ENCODE measurements at regions not wholly inside any gene's neighbourhood (a gene's known extent, or its start where the extent isn't known, plus 50 kb on each side); places are given as distances from the start of the nearest gene placed in this dataset.

DNA sequence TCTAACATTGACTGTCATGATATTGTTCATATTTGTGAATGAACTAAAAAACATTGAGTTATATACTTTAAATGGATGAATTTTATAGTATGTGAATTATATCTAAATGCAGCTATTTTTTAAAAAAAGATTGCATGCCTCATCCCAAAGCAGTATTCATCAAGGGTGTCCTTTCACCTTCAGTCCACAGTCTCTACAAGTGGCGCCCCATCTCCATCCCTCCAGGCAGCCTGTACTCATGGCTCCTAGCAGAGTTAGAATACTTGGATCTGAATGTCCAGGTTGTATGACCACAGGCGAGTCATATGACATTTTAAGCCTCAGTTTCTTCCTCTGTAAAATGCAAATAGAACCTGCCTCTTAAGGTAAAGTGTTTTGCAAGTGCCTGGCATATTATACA is 69.8 kb downstream of the TMEM100 start:
- DNase-seq (no peak), ATAC-seq (no peak)
- H3K4me3 ChIP-seq (ENCODE audit: low read length): no peak overlapping the region
- intact Hi-C loops (cut with DNase I): no loop called here
- H3K27me3 ChIP-seq (ENCODE audit: control insufficient read depth, insufficient read depth): no peaks in the 10 kb centered on the region
- H3K4me1 ChIP-seq (ENCODE audit: control insufficient read depth, insufficient read depth, low read length): no peaks in the 10 kb centered on the region
- H3K9me3 ChIP-seq (ENCODE audit: control insufficient read depth, low read length): no peaks in the 10 kb centered on the region
- WGBS: 65% methylated on average over 2 of the region's 2 CpGs
- H3K27ac ChIP-seq (ENCODE audit: low read length): no peak overlapping the region

GRCh38 chr17:55652114-55652823 is 70.4 kb downstream of the TMEM100 start:
- Histone ChIP-seq H3K27me3 (ENCODE audit: control insufficient read depth, insufficient read depth) (no peaks in the 10 kb centered on the region), H3K9me3 (ENCODE audit: control insufficient read depth, low read length) (no peaks in the 10 kb centered on the region), H3K4me1 (ENCODE audit: control insufficient read depth, insufficient read depth, low read length) (no peaks in the 10 kb centered on the region), H3K27ac (ENCODE audit: low read length) (no peak overlapping the region), H3K4me3 (ENCODE audit: low read length) (no peak overlapping the region)
- WGBS: 53% methylated on average over 2 of the region's 2 CpGs
- no peak for ATAC-seq
- no peak for DNase-seq
- intact Hi-C loops (cut with DNase I): no loop called here

DNA sequence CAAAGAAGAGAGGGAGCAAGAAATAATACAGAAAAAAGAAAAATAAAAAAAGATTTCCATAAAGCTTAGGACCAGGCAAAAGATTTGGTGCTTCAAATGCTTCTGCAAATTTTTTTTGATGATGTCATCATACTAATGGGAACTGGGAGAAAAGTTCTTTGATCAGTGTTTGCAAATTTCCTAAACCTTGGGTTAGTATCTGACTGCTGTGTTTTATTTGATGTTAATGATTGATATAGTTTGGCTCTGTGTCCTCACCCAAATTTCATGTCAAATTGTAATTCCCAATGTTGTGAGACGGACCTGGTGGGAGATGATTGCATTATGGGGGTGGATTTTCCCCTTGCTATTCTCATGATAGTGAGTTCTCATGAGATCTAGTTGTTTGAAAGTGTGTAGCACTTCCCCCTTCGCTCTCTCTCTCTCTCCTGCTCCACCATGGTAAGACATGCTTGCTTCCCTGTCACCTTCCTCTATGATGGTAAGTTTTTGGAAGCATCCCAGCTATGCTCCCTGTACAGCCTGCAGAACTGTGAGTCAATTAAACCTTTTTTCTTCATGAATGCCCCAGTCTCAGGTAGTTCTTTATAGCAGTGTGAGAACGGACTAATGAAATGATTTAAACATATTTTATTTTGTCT is 72.6 kb downstream of the TMEM100 start:
- Histone ChIP-seq H3K9me3 (ENCODE audit: control insufficient read depth, low read length) (no peaks in the 10 kb centered on the region), H3K27me3 (ENCODE audit: control insufficient read depth, insufficient read depth) (no peaks in the 10 kb centered on the region), H3K4me3 (ENCODE audit: low read length) (no peak overlapping the region), H3K4me1 (ENCODE audit: control insufficient read depth, insufficient read depth, low read length) (no peaks in the 10 kb centered on the region), H3K27ac (ENCODE audit: low read length) (no peak overlapping the region)
- ATAC-seq: no peak
- no peak for DNase-seq
- intact Hi-C loops (cut with DNase I): no loop called here
- WGBS: 83% methylated on average over 3 of the region's 3 CpGs

DNA sequence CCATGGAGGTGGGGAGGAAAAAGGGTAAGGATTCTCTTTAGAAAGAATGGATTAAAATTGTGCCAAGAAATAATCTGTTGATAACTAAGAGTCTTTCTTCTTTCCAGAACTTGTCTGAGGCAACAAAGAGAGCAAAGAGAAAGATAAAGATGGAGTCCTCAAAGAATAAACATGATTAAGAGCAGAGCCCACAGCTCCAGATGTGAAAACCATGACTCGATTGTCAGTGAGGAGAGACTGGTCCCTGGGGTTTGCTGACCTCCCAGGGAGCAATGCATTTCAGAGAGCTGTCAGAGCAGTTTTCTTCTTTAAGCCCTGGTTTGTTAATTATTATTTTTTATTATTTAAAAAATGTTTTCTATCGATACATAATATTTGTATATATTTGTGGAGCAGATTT is 74.6 kb downstream of the TMEM100 start:
- Histone ChIP-seq H3K27ac (ENCODE audit: low read length) (no peak overlapping the region), H3K4me1 (ENCODE audit: control insufficient read depth, insufficient read depth, low read length) (no peaks in the 10 kb centered on the region), H3K4me3 (ENCODE audit: low read length) (no peak overlapping the region), H3K27me3 (ENCODE audit: control insufficient read depth, insufficient read depth) (no peaks in the 10 kb centered on the region), H3K9me3 (ENCODE audit: control insufficient read depth, low read length) (no peaks in the 10 kb centered on the region)
- intact Hi-C loops (cut with DNase I): no loop called here
- DNase-seq (no peak), ATAC-seq (no peak)
- WGBS: 63% methylated on average over 2 of the region's 2 CpGs

GRCh38 chr17:55645361-55645760 is 77.3 kb downstream of the TMEM100 start:
- whole genome bisulfite sequencing: 88% methylated on average over 2 of the region's 2 CpGs
- H3K27me3 ChIP-seq (ENCODE audit: control insufficient read depth, insufficient read depth): no peaks in the 10 kb centered on the region

DNA sequence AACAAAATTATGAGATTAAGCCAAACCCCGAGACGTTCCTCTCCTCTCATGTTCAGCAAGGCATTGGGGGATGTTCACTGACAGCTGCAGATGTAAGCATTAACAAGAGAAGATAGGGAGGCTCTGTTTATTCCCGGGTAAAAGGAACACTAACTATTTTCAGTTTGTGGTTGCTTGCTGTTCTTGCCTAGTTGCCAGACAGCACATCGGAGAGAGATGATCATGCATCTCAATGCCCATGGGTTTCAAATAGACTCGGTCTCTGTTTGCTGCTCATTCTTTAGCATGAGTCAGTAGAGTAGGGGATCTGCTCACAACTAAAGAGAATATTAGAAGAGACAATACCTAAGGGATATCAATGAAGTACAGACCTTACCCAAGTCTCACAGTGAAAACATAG is 78.3 kb downstream of the TMEM100 start:
- Histone ChIP-seq H3K9me3 (ENCODE audit: control insufficient read depth, low read length) (no peaks in the 10 kb centered on the region), H3K27me3 (ENCODE audit: control insufficient read depth, insufficient read depth) (no peaks in the 10 kb centered on the region), H3K4me3 (ENCODE audit: low read length) (no peak overlapping the region), H3K4me1 (ENCODE audit: control insufficient read depth, insufficient read depth, low read length) (peaks cover 3% of the 10 kb centered on the region), H3K27ac (ENCODE audit: low read length) (no peak overlapping the region)
- intact Hi-C loops (cut with DNase I): loop anchor here in 3 of 4 donors (5.0 kb wide), 1 partner anchor 117 kb away; no protein-coding TSS in a partner anchor
- ATAC-seq (no peak), DNase-seq (no peak)
- WGBS: 79% methylated on average over 5 of the region's 5 CpGs

More at GRCh38 chr17:55645361-55645760, 77.3 kb downstream of the TMEM100 start:
- DNase-seq (no peak), ATAC-seq (no peak)
- Histone ChIP-seq H3K9me3 (ENCODE audit: control insufficient read depth, low read length) (no peaks in the 10 kb centered on the region), H3K4me3 (ENCODE audit: low read length) (no peak overlapping the region), H3K4me1 (ENCODE audit: control insufficient read depth, insufficient read depth, low read length) (no peaks in the 10 kb centered on the region), H3K27ac (ENCODE audit: low read length) (no peak overlapping the region)
- intact Hi-C loops (cut with DNase I): no loop called here

DNA sequence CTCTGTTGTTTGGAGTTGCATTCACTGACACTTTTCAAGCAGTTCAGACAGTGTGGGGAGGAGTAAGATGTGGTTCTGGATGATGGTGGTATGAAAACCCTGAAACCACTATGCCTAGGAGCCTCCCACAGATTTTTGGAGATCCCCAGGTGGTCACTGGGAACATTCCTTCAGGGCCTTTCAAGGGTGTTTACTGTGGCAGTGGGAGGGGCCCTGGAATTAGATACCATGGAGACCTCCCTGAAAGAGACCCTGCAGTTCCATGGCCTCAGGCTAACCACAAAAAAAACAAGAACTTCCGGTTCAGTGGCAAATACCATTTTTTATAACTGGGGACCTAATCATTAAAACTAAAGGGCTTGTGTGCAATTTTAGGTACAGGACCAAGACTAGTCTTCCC is 79.9 kb downstream of the TMEM100 start:
- Histone ChIP-seq H3K27ac (ENCODE audit: low read length) (no peak overlapping the region), H3K4me3 (ENCODE audit: low read length) (no peak overlapping the region), H3K9me3 (ENCODE audit: control insufficient read depth, low read length) (no peaks in the 10 kb centered on the region), H3K4me1 (ENCODE audit: control insufficient read depth, insufficient read depth, low read length) (peaks cover 5% of the 10 kb centered on the region), H3K27me3 (ENCODE audit: control insufficient read depth, insufficient read depth) (no peaks in the 10 kb centered on the region)
- DNase-seq (no peak), ATAC-seq (no peak)
- WGBS: 63% methylated on average over 1 of the region's 1 CpG
- intact Hi-C loops (cut with DNase I): loop anchor here in 3 of 4 donors (5.0 kb wide), 1 partner anchor 115 kb away; no protein-coding TSS in a partner anchor

- intact Hi-C loops (cut with DNase I): loop anchor here (2.0 to 5.0 kb wide), 2 partner anchors 114 to 115 kb away; no protein-coding TSS in a partner anchor
- H3K4me3 ChIP-seq (ENCODE audit: low read length): no peak overlapping the region
- ATAC-seq: peak; percentile 70 to 83
- no peaks in the 10 kb centered on the region for H3K27me3 ChIP-seq (ENCODE audit: control insufficient read depth, insufficient read depth)
- no peaks in the 10 kb centered on the region for H3K9me3 ChIP-seq (ENCODE audit: control insufficient read depth, low read length)
- peaks cover 5% of the 10 kb centered on the region for H3K4me1 ChIP-seq (ENCODE audit: control insufficient read depth, insufficient read depth, low read length)
- peak; percentile 76 to 88 (median 79) for DNase-seq
- no peak overlapping the region for H3K27ac ChIP-seq (ENCODE audit: low read length)
- 12% methylated on average over 3 of the region's 3 CpGs for WGBS
Observed at GRCh38 chr17:55641676-55642081, 81.0 kb downstream of the TMEM100 start.

GRCh38 chr17:55639096-55639495 is 83.6 kb downstream of the TMEM100 start:
- no peak overlapping the region for H3K4me3 ChIP-seq (ENCODE audit: low read length)
- no peak overlapping the region for H3K27ac ChIP-seq (ENCODE audit: low read length)
- intact Hi-C loops (cut with DNase I): loop anchor here in 2 of 4 donors (10.0 kb wide), 1 partner anchor 64 kb away; no protein-coding TSS in a partner anchor
- H3K4me1 ChIP-seq (ENCODE audit: control insufficient read depth, insufficient read depth, low read length): peaks cover 5% of the 10 kb centered on the region
- H3K27me3 ChIP-seq (ENCODE audit: control insufficient read depth, insufficient read depth): no peaks in the 10 kb centered on the region
- no peak for DNase-seq
- 64% methylated on average over 4 of the region's 4 CpGs for WGBS
- ATAC-seq: peak; percentile 23 to 54
- H3K9me3 ChIP-seq (ENCODE audit: control insufficient read depth, low read length): no peaks in the 10 kb centered on the region

- H3K27me3 ChIP-seq (ENCODE audit: control insufficient read depth, insufficient read depth): no peaks in the 10 kb centered on the region
- intact Hi-C loops (cut with DNase I): loop anchor here in 2 of 4 donors (10.0 kb wide), 1 partner anchor 61 kb away; no protein-coding TSS in a partner anchor
- no peak overlapping the region for H3K4me3 ChIP-seq (ENCODE audit: low read length)
- ATAC-seq (peak; percentile 71 to 95), DNase-seq (peak in 2 of 3 donors; percentile 20 to 41)
- H3K4me1 ChIP-seq (ENCODE audit: control insufficient read depth, insufficient read depth, low read length): peaks cover 5% of the 10 kb centered on the region
- H3K9me3 ChIP-seq (ENCODE audit: control insufficient read depth, low read length): no peaks in the 10 kb centered on the region
- H3K27ac ChIP-seq (ENCODE audit: low read length): no peak overlapping the region
- 27% methylated on average over 5 of the region's 5 CpGs for WGBS
Observed at GRCh38 chr17:55635253-55635914, 87.3 kb downstream of the TMEM100 start.

DNA sequence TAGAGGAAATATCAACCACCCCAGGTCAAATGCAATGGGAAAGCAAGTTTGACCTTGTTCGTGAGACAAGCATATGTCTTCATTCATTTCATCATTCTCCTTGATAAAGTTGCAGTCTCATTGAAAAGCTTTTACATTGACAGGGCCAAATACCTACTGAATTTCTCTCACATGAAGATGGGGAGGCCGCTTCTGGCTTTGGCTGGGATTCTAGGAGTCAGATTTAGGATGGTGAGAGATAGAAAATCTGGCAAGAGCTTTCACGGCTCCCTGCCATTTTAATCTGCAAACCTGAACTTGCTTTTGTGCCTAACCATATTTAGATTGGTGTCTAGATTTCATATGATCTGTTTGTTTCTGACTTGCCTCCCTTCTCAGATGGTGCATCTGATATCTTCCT is 88.0 kb downstream of the TMEM100 start:
- Histone ChIP-seq H3K4me1 (ENCODE audit: control insufficient read depth, insufficient read depth, low read length) (peaks cover 3% of the 10 kb centered on the region), H3K27me3 (ENCODE audit: control insufficient read depth, insufficient read depth) (no peaks in the 10 kb centered on the region), H3K27ac (ENCODE audit: low read length) (no peak overlapping the region), H3K9me3 (ENCODE audit: control insufficient read depth, low read length) (no peaks in the 10 kb centered on the region), H3K4me3 (ENCODE audit: low read length) (no peak overlapping the region)
- WGBS: 56% methylated on average over 3 of the region's 3 CpGs
- intact Hi-C loops (cut with DNase I): loop anchor here in 2 of 4 donors (10.0 kb wide), 1 partner anchor 60 kb away; no protein-coding TSS in a partner anchor
- ATAC-seq: no peak
- no peak for DNase-seq
